ENCODE measurements at regions not wholly inside any gene's neighbourhood (a gene's known extent, or its start where the extent isn't known, plus 50 kb on each side); places are given as distances from the start of the nearest gene placed in this dataset.

GRCh38 chr6:14502551-14502950 lies 385.0 kb downstream of the CD83 start:
- TF ChIP-seq TAF1 (IDR thresholded peaks at IDR 0.05; ENCODE audit: borderline replicate concordance, insufficient read depth, low read length) (no peak), POLR2AphosphoS5 (IDR thresholded peaks at IDR 0.05; ENCODE audit: low read depth, low read length) (no peak), REST (IDR thresholded peaks at IDR 0.05; ENCODE audit: insufficient read depth in 1 of 2, low read depth in 2 of 2, low read length in 2 of 2) (no peak)
